Endothelial cell (in vitro differentiated cells): ENCODE measurements at regions not wholly inside any gene's neighbourhood (a gene's known extent, or its start where the extent isn't known, plus 50 kb on each side); places are given as distances from the start of the nearest gene placed in this dataset.

ENCODE experiments used
- DNase-seq: peaks from one replicate; pipeline ENCODE4 v3.0.0; 2021; ENCODE audit warnings: low spot score
- H3K27ac Mint-ChIP-seq: one replicate; pipeline ENCODE4 v1.8.0; 2021; ENCODE audit warnings: mixed read lengths, inconsistent platforms; ENCODE audit not compliant: unreplicated experiment
- H3K27me3 Mint-ChIP-seq: one replicate; pipeline ENCODE4 v1.8.0; 2021; ENCODE audit warnings: mild to moderate bottlenecking, moderate library complexity, mixed read lengths, inconsistent platforms; ENCODE audit not compliant: unreplicated experiment
- H3K36me3 Mint-ChIP-seq: one replicate; pipeline ENCODE4 v1.8.0; 2021; ENCODE audit warnings: mild to moderate bottlenecking, low read depth, mixed read lengths, inconsistent platforms; ENCODE audit not compliant: unreplicated experiment
- H3K4me1 Mint-ChIP-seq: one replicate; pipeline ENCODE4 v1.8.0; 2021; ENCODE audit warnings: mild to moderate bottlenecking, mixed read lengths, inconsistent platforms; ENCODE audit not compliant: unreplicated experiment
- H3K4me3 Mint-ChIP-seq: one replicate; pipeline ENCODE4 v1.8.0; 2021; ENCODE audit warnings: mild to moderate bottlenecking, mixed read lengths, inconsistent platforms; ENCODE audit not compliant: unreplicated experiment
- H3K9me3 Mint-ChIP-seq: one replicate; pipeline ENCODE4 v1.8.0; 2021; ENCODE audit warnings: mixed read lengths, inconsistent platforms; ENCODE audit not compliant: unreplicated experiment
- TF ChIP-seq, protein P1 (sequence below): fragments of 200-600 bp; sonication (generic); IDR thresholded peaks from one replicate; pipeline ENCODE4 v1.5.0; 2021; ENCODE audit warnings: antibody characterized with exemption; ENCODE audit not compliant: unreplicated experiment

DNA sequence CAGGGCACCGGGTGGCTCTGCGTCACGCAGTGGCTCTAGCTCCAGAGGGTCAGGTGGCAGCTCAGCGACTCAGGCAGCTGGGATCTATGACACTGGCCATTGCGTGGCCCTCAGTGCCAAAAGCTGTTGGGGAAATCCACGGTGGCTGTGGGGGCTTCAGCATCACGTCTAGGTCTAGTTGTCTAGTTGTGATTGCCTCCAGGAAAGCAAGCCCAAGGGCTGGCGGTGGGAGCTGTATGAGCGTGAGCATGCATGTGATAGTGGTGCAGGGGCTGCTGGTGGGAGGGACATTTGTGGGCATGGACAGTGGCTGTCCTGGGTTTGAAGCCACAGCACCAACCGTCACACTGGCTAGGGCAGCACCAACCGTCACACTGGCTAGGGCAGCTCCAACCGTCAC lies 191.4 kb downstream of the THBS2 start:
- Mint-ChIP-seq H3K9me3 (no peaks in the 10 kb centered on the region), H3K4me3 (no peak overlapping the region), H3K36me3 (peaks cover 3% of the 10 kb centered on the region), H3K4me1 (peaks cover 4% of the 10 kb centered on the region), H3K27ac (no peak overlapping the region), H3K27me3 (peaks cover 2% of the 10 kb centered on the region)
- no peak for DNase-seq
- TF ChIP-seq, protein P1, sequence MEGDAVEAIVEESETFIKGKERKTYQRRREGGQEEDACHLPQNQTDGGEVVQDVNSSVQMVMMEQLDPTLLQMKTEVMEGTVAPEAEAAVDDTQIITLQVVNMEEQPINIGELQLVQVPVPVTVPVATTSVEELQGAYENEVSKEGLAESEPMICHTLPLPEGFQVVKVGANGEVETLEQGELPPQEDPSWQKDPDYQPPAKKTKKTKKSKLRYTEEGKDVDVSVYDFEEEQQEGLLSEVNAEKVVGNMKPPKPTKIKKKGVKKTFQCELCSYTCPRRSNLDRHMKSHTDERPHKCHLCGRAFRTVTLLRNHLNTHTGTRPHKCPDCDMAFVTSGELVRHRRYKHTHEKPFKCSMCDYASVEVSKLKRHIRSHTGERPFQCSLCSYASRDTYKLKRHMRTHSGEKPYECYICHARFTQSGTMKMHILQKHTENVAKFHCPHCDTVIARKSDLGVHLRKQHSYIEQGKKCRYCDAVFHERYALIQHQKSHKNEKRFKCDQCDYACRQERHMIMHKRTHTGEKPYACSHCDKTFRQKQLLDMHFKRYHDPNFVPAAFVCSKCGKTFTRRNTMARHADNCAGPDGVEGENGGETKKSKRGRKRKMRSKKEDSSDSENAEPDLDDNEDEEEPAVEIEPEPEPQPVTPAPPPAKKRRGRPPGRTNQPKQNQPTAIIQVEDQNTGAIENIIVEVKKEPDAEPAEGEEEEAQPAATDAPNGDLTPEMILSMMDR: no peak

GRCh38 chr6:169058634-169059033 lies 195.0 kb downstream of the THBS2 start:
- H3K9me3 Mint-ChIP-seq: no peaks in the 10 kb centered on the region
- peaks cover 4% of the 10 kb centered on the region for H3K4me1 Mint-ChIP-seq
- no peak overlapping the region for H3K4me3 Mint-ChIP-seq
- no peak for DNase-seq
- no peak overlapping the region for H3K27ac Mint-ChIP-seq
- TF ChIP-seq, protein P1: no peak
- peaks cover 3% of the 10 kb centered on the region for H3K36me3 Mint-ChIP-seq
- peaks cover 1% of the 10 kb centered on the region for H3K27me3 Mint-ChIP-seq

DNA sequence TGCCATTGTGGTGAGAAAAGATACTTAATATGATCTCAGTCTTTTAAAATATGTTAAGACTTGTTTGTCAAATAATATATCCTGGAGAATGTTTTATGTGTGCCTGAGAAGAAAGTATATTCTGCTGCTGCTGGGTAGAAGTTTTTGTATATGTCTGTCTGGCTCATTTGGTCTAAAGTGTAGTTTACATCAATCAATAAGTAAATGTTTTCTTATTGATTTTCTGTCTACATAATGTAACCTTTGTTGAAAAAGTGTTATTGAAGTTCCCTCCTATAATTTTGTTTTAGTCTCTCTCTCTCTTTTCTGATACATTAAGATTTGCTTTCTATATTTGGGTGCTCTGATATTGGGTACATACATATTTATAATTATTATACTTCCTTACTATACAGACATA lies 201.2 kb downstream of the THBS2 start:
- H3K4me1 Mint-ChIP-seq: no peaks in the 10 kb centered on the region
- DNase-seq: no peak
- H3K9me3 Mint-ChIP-seq: no peaks in the 10 kb centered on the region
- H3K36me3 Mint-ChIP-seq: no peaks in the 10 kb centered on the region
- H3K27ac Mint-ChIP-seq: no peak overlapping the region
- no peaks in the 10 kb centered on the region for H3K27me3 Mint-ChIP-seq
- TF ChIP-seq, protein P1: no peak
- H3K4me3 Mint-ChIP-seq: no peak overlapping the region

GRCh38 chr6:169051371-169051770 lies 202.3 kb downstream of the THBS2 start:
- TF ChIP-seq, protein P1: no peak
- peaks cover 5% of the 10 kb centered on the region for H3K27me3 Mint-ChIP-seq
- H3K27ac Mint-ChIP-seq: no peak overlapping the region
- no peaks in the 10 kb centered on the region for H3K4me1 Mint-ChIP-seq
- no peaks in the 10 kb centered on the region for H3K36me3 Mint-ChIP-seq
- no peaks in the 10 kb centered on the region for H3K9me3 Mint-ChIP-seq
- H3K4me3 Mint-ChIP-seq: no peak overlapping the region
- DNase-seq: no peak

DNA sequence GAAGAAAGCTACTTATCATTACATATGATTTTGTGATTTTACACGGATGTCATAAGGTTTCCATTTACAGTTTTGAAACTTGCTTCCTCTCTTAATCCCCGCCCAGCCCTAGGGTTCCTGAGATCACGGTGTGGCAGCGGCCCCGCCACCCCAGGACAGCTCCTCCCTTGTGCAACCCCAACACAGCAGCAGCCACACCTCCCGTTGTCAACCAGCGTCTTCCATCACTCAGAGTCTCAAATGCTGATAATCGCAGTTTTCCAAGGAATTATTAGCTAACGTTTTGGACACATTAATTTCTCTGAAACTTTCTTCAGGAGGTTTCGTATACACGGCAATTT lies 204.8 kb downstream of the THBS2 start:
- no peaks in the 10 kb centered on the region for H3K36me3 Mint-ChIP-seq
- H3K27ac Mint-ChIP-seq: no peak overlapping the region
- TF ChIP-seq, protein P1: no peak
- no peaks in the 10 kb centered on the region for H3K9me3 Mint-ChIP-seq
- no peak overlapping the region for H3K4me3 Mint-ChIP-seq
- no peak for DNase-seq
- peaks cover 5% of the 10 kb centered on the region for H3K27me3 Mint-ChIP-seq
- H3K4me1 Mint-ChIP-seq: no peaks in the 10 kb centered on the region
